DOHH2 (cell line): ENCODE measurements at regions not wholly inside any gene's neighbourhood (a gene's known extent, or its start where the extent isn't known, plus 50 kb on each side); places are given as distances from the start of the nearest gene placed in this dataset.

Source experiments
- H3F3A ChIP-seq: fragments of 200-600 bp; sonication (generic), shearing (Covaris generic); 2 replicates; pipeline ENCODE4 v1.6.0; 2016; ENCODE audit warnings: antibody characterized with exemption, mild to moderate bottlenecking; ENCODE audit not compliant: control insufficient read depth, insufficient read depth
- H3K27ac ChIP-seq: fragments of 200-600 bp; sonication (generic); 2 replicates; pipeline ENCODE4 v1.5.1; 2014; ENCODE audit warnings: low read depth, mild to moderate bottlenecking, low read length, moderate library complexity
- H3K27me3 ChIP-seq: fragments of 200-600 bp; sonication (generic); 2 replicates; pipeline ENCODE4 v1.6.1; 2014; ENCODE audit warnings: mild to moderate bottlenecking, low read length, mixed read lengths; ENCODE audit not compliant: control insufficient read depth
- H3K36me3 ChIP-seq: fragments of 200-600 bp; sonication (generic); 2 replicates; pipeline ENCODE4 v1.6.1; 2014; ENCODE audit warnings: mild to moderate bottlenecking, low read length, moderate library complexity, mixed read lengths; ENCODE audit not compliant: control insufficient read depth
- H3K4me1 ChIP-seq: fragments of 200-600 bp; sonication (generic); 2 replicates; pipeline ENCODE4 v1.6.1; 2014; ENCODE audit warnings: mild to moderate bottlenecking, low read length, mixed read lengths; ENCODE audit not compliant: control insufficient read depth
- H3K4me2 ChIP-seq: fragments of 200-600 bp; sonication (generic); 2 replicates; pipeline ENCODE4 v1.6.0; 2014; ENCODE audit warnings: mild to moderate bottlenecking, low read length, moderate library complexity
- H3K4me3 ChIP-seq: fragments of 200-600 bp; sonication (generic); 2 replicates; pipeline ENCODE4 v1.5.1; 2014; ENCODE audit warnings: mild to moderate bottlenecking, low read length, mixed read lengths
- H3K79me2 ChIP-seq: fragments of 200-600 bp; sonication (generic); 2 replicates; pipeline ENCODE4 v1.6.1; 2014; ENCODE audit warnings: mild to moderate bottlenecking, low read length, mixed read lengths; ENCODE audit not compliant: control insufficient read depth
- H3K9me2 ChIP-seq: fragments of 200-600 bp; sonication (generic); replicated peaks from 2 replicates; pipeline ENCODE4 v1.6.1; 2014; ENCODE audit warnings: mild to moderate bottlenecking, low read length, mixed read lengths; ENCODE audit not compliant: control insufficient read depth
- H3K9me3 ChIP-seq: fragments of 200-600 bp; sonication (generic); 2 replicates; pipeline ENCODE4 v1.6.1; 2014; ENCODE audit warnings: antibody characterized with exemption, low read length, mixed read lengths; ENCODE audit not compliant: control insufficient read depth, insufficient read depth
- H4K20me1 ChIP-seq: fragments of 200-600 bp; sonication (generic); 2 replicates; pipeline ENCODE4 v1.6.0; 2014; ENCODE audit warnings: low read depth, mild to moderate bottlenecking, antibody characterized with exemption, low read length, moderate library complexity; ENCODE audit not compliant: control insufficient read depth, insufficient read depth
- CTCF ChIP-seq: fragments of 200-600 bp; sonication (generic); IDR thresholded peaks from one replicate; pipeline ENCODE4 v1.5.1; 2014; ENCODE audit warnings: antibody characterized with exemption, mild to moderate bottlenecking, low read depth, low read length; ENCODE audit not compliant: poor library complexity, severe bottlenecking
- EZH2phosphoT487 ChIP-seq: fragments of 200-600 bp; sonication (generic); IDR thresholded peaks from 2 replicates; pipeline ENCODE4 v1.6.1; 2017; ENCODE audit warnings: borderline replicate concordance, mild to moderate bottlenecking, antibody characterized with exemption, low read length, moderate library complexity, mixed read lengths

- Histone ChIP-seq H3K4me3 (no peak overlapping the region), H3K27me3 (no peaks in the 10 kb centered on the region), H3K4me1 (no peaks in the 10 kb centered on the region), H4K20me1 (no peaks in the 10 kb centered on the region), H3F3A (no peaks in the 10 kb centered on the region), H3K4me2 (no peak overlapping the region), H3K79me2 (no peaks in the 10 kb centered on the region), H3K9me2 (no peaks in the 10 kb centered on the region), H3K9me3 (no peaks in the 10 kb centered on the region), H3K36me3 (no peaks in the 10 kb centered on the region), H3K27ac (no peak overlapping the region)
- TF ChIP-seq CTCF = no peak
- no peak for TF ChIP-seq EZH2phosphoT487
Measured at GRCh38 chr11:70505761-70506657, 107.7 kb downstream of the CTTN start.

GRCh38 chr11:70506658-70506970 is 108.3 kb downstream of the CTTN start:
- H3K36me3 ChIP-seq = no peaks in the 10 kb centered on the region
- no peaks in the 10 kb centered on the region for H3K27me3 ChIP-seq
- no peak overlapping the region for H3K27ac ChIP-seq
- no peaks in the 10 kb centered on the region for H3K4me1 ChIP-seq
- no peaks in the 10 kb centered on the region for H3K9me2 ChIP-seq
- H3K4me2 ChIP-seq = no peak overlapping the region
- H3K9me3 ChIP-seq = no peaks in the 10 kb centered on the region; the same call in 1 of the 2 replicates
- TF ChIP-seq EZH2phosphoT487 (no peak), CTCF (no peak)
- H3K4me3 ChIP-seq = no peak overlapping the region
- H3F3A ChIP-seq = no peaks in the 10 kb centered on the region
- no peaks in the 10 kb centered on the region for H4K20me1 ChIP-seq
- no peaks in the 10 kb centered on the region for H3K79me2 ChIP-seq

GRCh38 chr11:70506986-70507385 is 108.7 kb downstream of the CTTN start:
- H3K36me3 ChIP-seq = no peaks in the 10 kb centered on the region
- TF ChIP-seq CTCF (no peak), EZH2phosphoT487 (no peak)
- no peak overlapping the region for H3K4me2 ChIP-seq
- H3K27ac ChIP-seq = no peak overlapping the region
- no peaks in the 10 kb centered on the region for H4K20me1 ChIP-seq
- H3F3A ChIP-seq = no peaks in the 10 kb centered on the region
- H3K9me3 ChIP-seq = peaks cover 2% of the 10 kb centered on the region; the same call in 1 of the 2 replicates
- H3K4me1 ChIP-seq = no peaks in the 10 kb centered on the region
- H3K79me2 ChIP-seq = no peaks in the 10 kb centered on the region
- no peaks in the 10 kb centered on the region for H3K27me3 ChIP-seq
- no peak overlapping the region for H3K4me3 ChIP-seq
- no peaks in the 10 kb centered on the region for H3K9me2 ChIP-seq
